Activated CD4-positive, alpha-beta memory T cell treated with anti-CD3 and anti-CD28 coated beads for 36 hours (primary cell): ENCODE measurements at regions not wholly inside any gene's neighbourhood (a gene's known extent, or its start where the extent isn't known, plus 50 kb on each side); places are given as distances from the start of the nearest gene placed in this dataset.

Source experiments
- CTCF ChIA-PET: fragments of 350-600 bp; sonication (Branson Sonifier 250); formaldehyde crosslinking; loops from one replicate; lab custom pipeline; 2021; ENCODE audit warnings: antibody characterized with exemption, inconsistent platforms; lab: Charles Lee
- POLR2A ChIA-PET: fragments of 350-600 bp; sonication (Branson Sonifier 250); formaldehyde crosslinking; loops from one replicate; lab custom pipeline; 2021; ENCODE audit warnings: antibody characterized with exemption; lab: Charles Lee
- DNase-seq: peaks from one replicate; pipeline ENCODE4 v3.0.0-alpha.2; 2020
- H3K27ac Mint-ChIP-seq: one replicate; pipeline ENCODE4 v1.8.0; 2021; ENCODE audit warnings: mixed read lengths
- H3K27me3 Mint-ChIP-seq: one replicate; pipeline ENCODE4 v1.8.0; 2021; ENCODE audit warnings: mixed read lengths
- H3K36me3 Mint-ChIP-seq: one replicate; pipeline ENCODE4 v1.8.0; 2021; ENCODE audit warnings: mixed read lengths
- H3K4me1 Mint-ChIP-seq: one replicate; pipeline ENCODE4 v1.8.0; 2021; ENCODE audit warnings: low read depth, mixed read lengths
- H3K4me3 Mint-ChIP-seq: one replicate; pipeline ENCODE4 v1.8.0; 2021; ENCODE audit warnings: mild to moderate bottlenecking, mixed read lengths
- H3K9me3 Mint-ChIP-seq: one replicate; pipeline ENCODE4 v1.8.0; 2021; ENCODE audit warnings: mixed read lengths
- intact Hi-C: fragments of 100-400 bp; cut with micrococcal nuclease; formaldehyde crosslinking; loops from one replicate; pipeline ENCODE4 v1.15.1; 2023

DNA sequence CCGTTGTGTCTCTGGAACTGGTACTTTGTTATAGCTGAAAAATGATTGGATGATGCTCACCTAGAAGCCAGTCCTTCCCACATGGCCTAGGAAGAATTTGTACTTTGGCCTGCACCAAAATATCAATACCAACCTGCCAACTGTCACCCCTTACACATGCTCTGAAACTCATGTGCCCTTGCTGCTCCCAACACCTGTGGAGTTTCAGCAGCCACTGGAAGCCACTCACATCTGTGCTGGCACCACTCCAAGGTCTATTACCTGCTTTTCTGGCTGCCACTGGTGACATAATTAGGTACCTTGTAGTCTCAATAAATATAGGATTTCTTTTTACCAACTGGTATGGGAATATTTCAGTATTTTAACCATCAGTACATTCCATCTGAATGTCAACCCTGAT is 363.6 kb downstream of the SH3GL2 start:
- no peak overlapping the region for H3K4me3 Mint-ChIP-seq
- intact Hi-C loops: no loop called here
- no peaks in the 10 kb centered on the region for H3K4me1 Mint-ChIP-seq
- ChIA-PET CTCF (no interaction called here), POLR2A (no interaction called here)
- peaks cover 5% of the 10 kb centered on the region for H3K9me3 Mint-ChIP-seq
- no peak for DNase-seq
- no peaks in the 10 kb centered on the region for H3K27me3 Mint-ChIP-seq
- H3K36me3 Mint-ChIP-seq: no peaks in the 10 kb centered on the region
- H3K27ac Mint-ChIP-seq: no peak overlapping the region

DNA sequence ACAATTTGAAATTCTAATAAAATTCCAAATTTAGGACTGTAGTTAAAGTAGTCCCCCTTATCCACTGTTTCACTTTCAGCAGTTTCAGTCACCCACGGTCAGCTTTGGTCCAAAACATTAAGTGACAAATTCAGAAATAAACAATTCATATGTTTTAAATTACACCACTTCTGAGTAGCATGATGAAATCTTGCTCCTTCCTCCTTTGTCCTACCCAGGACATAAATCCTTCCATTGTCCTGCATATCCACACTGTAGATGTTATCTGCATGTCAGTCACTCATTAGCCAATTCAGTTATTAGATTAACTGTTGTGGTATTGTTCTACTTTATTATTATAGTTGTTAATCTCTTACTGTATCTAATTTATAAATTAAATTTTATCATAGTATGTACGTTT is 376.5 kb downstream of the SH3GL2 start:
- ChIA-PET CTCF (no interaction called here), POLR2A (no interaction called here)
- Mint-ChIP-seq H3K27me3 (no peaks in the 10 kb centered on the region), H3K4me1 (no peaks in the 10 kb centered on the region), H3K4me3 (no peak overlapping the region), H3K36me3 (no peaks in the 10 kb centered on the region), H3K9me3 (no peaks in the 10 kb centered on the region), H3K27ac (no peak overlapping the region)
- DNase-seq: no peak
- intact Hi-C loops: no loop called here

DNA sequence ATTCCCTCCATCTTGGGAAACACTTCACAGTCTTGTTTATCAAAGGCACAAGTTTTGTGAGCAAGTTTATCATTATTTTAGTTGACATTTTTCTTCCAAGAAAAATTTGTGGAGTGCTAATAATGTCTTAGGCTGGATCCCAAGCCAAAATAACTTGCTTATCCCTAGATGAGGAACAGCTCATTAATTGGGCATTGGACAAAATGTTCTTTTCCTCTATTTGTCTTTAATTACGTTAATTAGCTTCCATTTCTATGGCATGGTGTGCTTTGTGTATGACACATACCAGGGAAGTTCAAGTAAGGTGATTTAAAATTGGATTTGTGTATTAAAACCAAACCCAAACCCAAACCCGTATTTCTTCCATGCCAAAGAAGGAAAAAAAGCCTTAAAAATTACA is 379.5 kb downstream of the SH3GL2 start:
- Mint-ChIP-seq H3K9me3 (no peaks in the 10 kb centered on the region), H3K4me1 (no peaks in the 10 kb centered on the region), H3K27ac (no peak overlapping the region), H3K4me3 (no peak overlapping the region), H3K27me3 (no peaks in the 10 kb centered on the region), H3K36me3 (no peaks in the 10 kb centered on the region)
- CTCF ChIA-PET: no interaction called here
- intact Hi-C loops: no loop called here
- no peak for DNase-seq
- POLR2A ChIA-PET: no interaction called here

DNA sequence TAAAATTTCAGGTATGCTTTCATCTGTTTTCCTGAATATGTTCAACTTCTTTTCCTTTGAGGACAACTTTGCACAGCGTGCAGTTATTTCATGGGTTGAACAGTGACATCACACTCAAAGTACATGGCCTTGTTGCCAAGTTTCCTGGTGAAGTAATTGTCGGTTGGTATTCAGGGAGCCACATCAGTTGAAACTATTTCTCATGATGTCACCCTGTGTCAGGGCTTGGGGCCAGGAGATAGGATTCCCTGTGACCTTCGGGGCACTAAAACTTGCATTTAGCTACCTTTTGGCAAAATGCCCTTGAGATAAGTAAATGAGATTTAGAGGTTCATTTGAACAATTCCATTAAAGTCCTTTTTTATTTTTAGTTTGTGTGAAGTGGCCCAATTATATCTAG is 383.9 kb downstream of the SH3GL2 start:
- Mint-ChIP-seq H3K4me3 (no peak overlapping the region), H3K27me3 (no peaks in the 10 kb centered on the region), H3K36me3 (no peaks in the 10 kb centered on the region), H3K4me1 (no peaks in the 10 kb centered on the region), H3K27ac (no peak overlapping the region), H3K9me3 (no peaks in the 10 kb centered on the region)
- DNase-seq: no peak
- POLR2A ChIA-PET: no interaction called here
- CTCF ChIA-PET: no interaction called here
- intact Hi-C loops: no loop called here

DNA sequence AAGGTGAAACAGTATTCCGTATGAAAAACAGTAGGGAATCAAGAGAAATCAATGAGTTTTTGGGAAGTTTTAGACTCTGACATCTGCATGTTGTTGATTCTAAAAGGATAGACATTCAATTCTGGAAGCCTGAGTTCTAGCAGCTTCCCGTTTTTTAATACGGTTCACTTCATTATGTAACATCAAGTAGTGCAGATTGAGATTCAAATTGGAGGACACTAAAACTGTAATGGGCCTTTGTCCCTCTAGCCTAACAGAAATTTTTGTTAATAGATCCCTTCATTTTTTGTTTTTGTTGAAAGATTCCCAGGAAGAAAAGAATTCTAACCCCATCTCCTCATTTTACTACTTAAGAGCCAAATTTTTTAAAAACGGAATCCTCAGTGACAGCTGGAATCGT is 384.6 kb downstream of the SH3GL2 start:
- H3K27me3 Mint-ChIP-seq: no peaks in the 10 kb centered on the region
- intact Hi-C loops: no loop called here

DNA sequence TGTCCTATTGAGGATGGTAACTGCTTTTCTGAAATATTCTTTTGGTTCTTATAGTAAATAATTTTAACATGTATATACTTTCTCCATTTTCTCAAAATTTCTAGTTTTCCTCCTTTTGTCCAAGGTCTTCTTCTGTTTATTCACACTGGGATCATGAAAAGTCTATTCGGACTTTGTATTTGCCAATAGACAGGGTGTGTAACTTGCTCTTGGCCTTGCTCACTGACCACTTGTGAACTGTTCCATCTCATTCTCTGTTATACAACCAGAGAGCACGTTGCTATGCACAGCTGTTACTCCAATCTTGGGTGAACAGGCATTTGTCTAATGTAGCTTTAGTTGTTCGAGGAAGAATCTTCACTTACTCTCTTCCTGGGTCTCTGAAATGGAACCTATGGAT is 388.9 kb downstream of the SH3GL2 start:
- Mint-ChIP-seq H3K27ac (no peak overlapping the region), H3K9me3 (peaks cover 3% of the 10 kb centered on the region), H3K4me3 (no peak overlapping the region), H3K4me1 (no peaks in the 10 kb centered on the region), H3K27me3 (no peaks in the 10 kb centered on the region), H3K36me3 (no peaks in the 10 kb centered on the region)
- ChIA-PET POLR2A (no interaction called here), CTCF (no interaction called here)
- intact Hi-C loops: no loop called here
- DNase-seq: no peak

More for the DNA sequence above, 384.6 kb downstream of the SH3GL2 start:
- Mint-ChIP-seq H3K9me3 (no peaks in the 10 kb centered on the region), H3K27ac (no peak overlapping the region), H3K4me1 (no peaks in the 10 kb centered on the region), H3K4me3 (no peak overlapping the region), H3K36me3 (no peaks in the 10 kb centered on the region)
- ChIA-PET CTCF (no interaction called here), POLR2A (no interaction called here)
- no peak for DNase-seq

DNA sequence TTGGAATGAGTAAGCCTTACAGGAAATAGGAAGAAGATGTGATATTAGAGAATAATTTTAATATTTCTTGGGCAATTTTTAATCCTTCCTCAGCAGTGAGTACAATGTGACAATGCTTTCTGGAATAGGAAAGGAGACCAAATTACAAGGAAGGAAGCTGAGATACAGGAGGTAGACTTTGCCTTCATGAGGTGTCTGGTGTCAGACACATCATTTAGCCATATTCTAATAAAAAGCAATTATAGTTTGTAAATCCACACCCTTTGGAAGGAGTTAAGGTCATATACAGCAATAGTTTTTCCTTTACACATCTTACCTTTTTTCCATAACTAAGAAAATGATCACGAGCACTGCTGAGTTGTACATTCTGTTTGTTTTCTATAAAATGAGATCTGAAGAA is 390.4 kb downstream of the SH3GL2 start:
- H3K27me3 Mint-ChIP-seq: no peaks in the 10 kb centered on the region
- DNase-seq: no peak
- no peaks in the 10 kb centered on the region for H3K36me3 Mint-ChIP-seq
- ChIA-PET POLR2A (no interaction called here), CTCF (no interaction called here)
- peaks cover 3% of the 10 kb centered on the region for H3K9me3 Mint-ChIP-seq
- H3K27ac Mint-ChIP-seq: no peak overlapping the region
- intact Hi-C loops: no loop called here
- H3K4me3 Mint-ChIP-seq: no peak overlapping the region
- H3K4me1 Mint-ChIP-seq: no peaks in the 10 kb centered on the region

DNA sequence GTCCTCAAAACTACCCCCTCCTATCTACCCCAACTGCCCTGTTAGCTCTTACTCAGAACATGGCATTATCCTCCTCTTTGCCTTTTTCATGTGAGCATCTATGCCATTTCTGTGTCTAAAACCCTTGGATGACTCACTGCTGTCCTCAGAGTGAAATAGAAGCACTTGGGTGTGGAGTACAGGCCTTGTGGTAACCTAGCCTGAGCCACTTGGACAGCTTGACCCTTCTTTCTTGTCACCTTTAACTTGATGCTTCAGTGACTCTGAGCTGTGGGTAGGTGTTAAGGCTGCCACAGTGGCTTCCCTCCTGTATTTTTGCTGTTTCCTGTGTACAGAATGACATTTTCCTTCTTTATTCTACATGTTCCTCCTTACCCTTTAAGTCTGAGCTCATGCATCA is 391.4 kb downstream of the SH3GL2 start:
- intact Hi-C loops: no loop called here
- DNase-seq: no peak
- ChIA-PET POLR2A (no interaction called here), CTCF (no interaction called here)
- Mint-ChIP-seq H3K36me3 (no peaks in the 10 kb centered on the region), H3K27ac (no peak overlapping the region), H3K9me3 (peaks cover 3% of the 10 kb centered on the region), H3K4me1 (no peaks in the 10 kb centered on the region), H3K27me3 (no peaks in the 10 kb centered on the region), H3K4me3 (no peak overlapping the region)

DNA sequence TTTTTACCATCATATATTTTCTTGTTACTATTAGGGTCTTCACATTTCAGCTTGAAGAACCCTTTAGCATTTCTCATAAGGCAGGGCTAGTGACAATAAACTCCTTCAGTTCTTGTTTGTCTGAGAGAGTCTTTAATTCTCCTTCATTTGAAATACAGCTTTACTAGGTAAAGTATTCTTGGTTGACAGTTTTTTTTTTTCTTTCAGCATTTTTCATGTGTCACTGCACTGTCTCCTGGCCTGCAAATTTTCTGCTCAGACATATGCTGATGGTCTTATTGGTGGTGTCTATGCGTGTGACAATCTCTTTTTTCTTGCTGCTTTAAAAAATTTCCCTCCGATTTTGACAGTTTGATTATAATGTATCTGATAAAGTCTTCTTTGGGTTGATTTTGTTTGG is 399.9 kb downstream of the SH3GL2 start:
- intact Hi-C loops: no loop called here
- POLR2A ChIA-PET: no interaction called here
- Mint-ChIP-seq H3K9me3 (peaks cover 39% of the 10 kb centered on the region), H3K4me3 (no peak overlapping the region), H3K27me3 (no peaks in the 10 kb centered on the region), H3K36me3 (no peaks in the 10 kb centered on the region), H3K4me1 (no peaks in the 10 kb centered on the region), H3K27ac (no peak overlapping the region)
- CTCF ChIA-PET: no interaction called here
- no peak for DNase-seq

DNA sequence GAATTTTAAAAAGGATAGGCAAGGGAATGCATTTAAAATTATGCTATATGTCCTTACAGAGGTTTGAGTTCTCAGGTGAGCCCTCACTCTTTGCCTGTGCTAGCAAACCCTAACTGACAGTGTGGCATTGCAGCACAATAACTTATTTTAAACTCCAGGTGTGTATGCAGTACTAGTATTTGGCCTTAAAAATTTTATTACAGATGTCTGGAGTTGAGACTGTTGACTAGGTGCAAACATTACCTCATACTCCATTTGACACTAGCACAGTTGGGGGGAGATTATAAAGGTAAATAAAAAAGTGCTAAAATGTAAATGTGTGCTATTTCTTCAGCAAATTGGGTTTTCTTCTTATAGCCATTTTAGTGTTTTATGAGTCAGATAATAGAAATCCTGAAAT is 407.7 kb downstream of the SH3GL2 start:
- H3K9me3 Mint-ChIP-seq: peaks cover 2% of the 10 kb centered on the region
- POLR2A ChIA-PET: no interaction called here
- H3K4me1 Mint-ChIP-seq: no peaks in the 10 kb centered on the region

DNA sequence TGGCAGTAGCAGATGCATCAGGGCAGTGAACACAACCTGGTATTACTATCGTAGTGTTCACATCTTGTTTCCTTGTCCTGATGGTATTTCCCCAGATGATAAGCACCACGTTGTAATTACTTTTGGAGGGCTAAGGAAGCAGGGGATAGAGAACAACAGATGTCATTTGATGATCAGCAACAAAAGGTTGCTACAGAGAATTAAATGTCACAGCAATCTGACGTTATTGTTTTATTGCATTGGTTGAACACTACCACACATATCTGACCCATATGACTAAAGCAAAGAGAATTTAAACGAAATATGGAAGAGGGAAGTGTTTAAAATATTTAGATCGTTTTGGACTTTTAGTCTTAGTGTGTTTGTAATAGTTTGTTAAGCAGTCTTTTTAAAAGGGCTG is 408.3 kb downstream of the SH3GL2 start:
- Mint-ChIP-seq H3K27ac (no peak overlapping the region), H3K27me3 (no peaks in the 10 kb centered on the region), H3K9me3 (peaks cover 2% of the 10 kb centered on the region), H3K36me3 (no peaks in the 10 kb centered on the region), H3K4me3 (no peak overlapping the region), H3K4me1 (no peaks in the 10 kb centered on the region)
- ChIA-PET POLR2A (no interaction called here), CTCF (no interaction called here)
- DNase-seq: no peak
- intact Hi-C loops: no loop called here

More for the DNA sequence above, 407.7 kb downstream of the SH3GL2 start:
- Mint-ChIP-seq H3K4me3 (no peak overlapping the region), H3K27me3 (no peaks in the 10 kb centered on the region), H3K36me3 (no peaks in the 10 kb centered on the region), H3K27ac (no peak overlapping the region)
- CTCF ChIA-PET: interaction anchor here (0.6 kb wide), 1 partner anchor 405 kb away, joined by 3 read pairs; no protein-coding TSS in a partner anchor
- intact Hi-C loops: no loop called here
- DNase-seq: no peak

DNA sequence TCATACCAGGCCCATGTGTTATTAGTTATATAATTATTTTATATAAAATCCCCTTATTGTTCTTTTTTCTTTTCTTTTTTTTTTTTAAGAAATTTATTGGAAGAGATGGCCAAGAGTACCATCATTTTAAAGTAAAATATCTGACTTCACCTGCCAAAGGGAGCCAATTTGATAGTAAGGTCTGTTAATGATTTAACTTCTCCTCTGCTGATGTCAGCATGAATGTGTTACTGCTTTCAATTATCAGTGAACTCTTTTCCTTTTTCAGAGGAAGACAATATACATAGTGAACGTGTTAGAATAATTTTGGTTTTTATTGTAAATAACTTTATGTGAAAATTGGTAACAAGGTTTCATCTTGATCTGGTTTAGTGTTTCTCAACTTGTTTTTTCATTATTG is 409.6 kb downstream of the SH3GL2 start:
- CTCF ChIA-PET: no interaction called here
- POLR2A ChIA-PET: no interaction called here
- no peaks in the 10 kb centered on the region for H3K36me3 Mint-ChIP-seq
- H3K4me3 Mint-ChIP-seq: no peak overlapping the region
- no peak for DNase-seq
- peaks cover 2% of the 10 kb centered on the region for H3K9me3 Mint-ChIP-seq
- intact Hi-C loops: no loop called here
- no peaks in the 10 kb centered on the region for H3K27me3 Mint-ChIP-seq
- H3K4me1 Mint-ChIP-seq: no peaks in the 10 kb centered on the region
- H3K27ac Mint-ChIP-seq: no peak overlapping the region

DNA sequence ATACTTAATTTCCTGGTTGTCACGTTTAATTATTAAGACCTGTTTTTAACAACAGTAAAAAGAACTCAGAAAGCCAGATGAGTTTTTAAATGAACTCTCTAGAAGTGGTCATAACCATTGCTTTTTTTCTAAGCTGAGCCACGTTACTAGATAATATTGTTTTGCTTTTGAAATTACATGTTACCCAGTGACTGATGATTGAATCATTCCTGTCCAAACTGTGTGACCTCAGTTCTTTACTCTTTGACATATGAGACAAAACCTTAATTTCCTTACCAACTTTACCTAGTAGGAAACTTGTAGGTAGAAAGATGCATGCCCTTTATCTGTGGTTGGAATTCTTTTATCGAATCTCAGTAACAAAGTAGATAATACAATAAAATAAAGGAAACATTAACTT is 411.7 kb downstream of the SH3GL2 start:
- Mint-ChIP-seq H3K4me1 (no peaks in the 10 kb centered on the region), H3K27ac (no peak overlapping the region), H3K27me3 (no peaks in the 10 kb centered on the region), H3K36me3 (no peaks in the 10 kb centered on the region), H3K9me3 (peaks cover 2% of the 10 kb centered on the region), H3K4me3 (no peak overlapping the region)
- CTCF ChIA-PET: no interaction called here
- POLR2A ChIA-PET: no interaction called here
- no peak for DNase-seq
- intact Hi-C loops: no loop called here

DNA sequence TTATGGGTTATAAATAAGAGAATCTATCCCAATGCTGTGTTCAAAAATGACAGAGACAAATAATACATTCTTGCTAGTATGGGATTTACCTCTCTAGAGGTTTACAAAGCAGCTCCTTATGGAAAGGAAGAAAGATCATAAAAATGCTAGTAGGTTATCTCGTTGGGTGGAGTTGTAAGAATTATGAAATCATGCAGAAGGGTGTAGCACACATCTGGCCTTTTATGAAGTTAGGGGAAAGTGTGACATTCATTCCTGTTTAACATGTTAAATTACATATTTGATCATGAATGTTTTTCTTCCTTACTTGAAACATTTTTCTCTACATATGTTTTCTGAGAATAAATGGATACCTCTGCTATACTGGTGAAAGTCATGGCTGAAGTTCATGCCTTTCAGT is 414.2 kb downstream of the SH3GL2 start:
- ChIA-PET CTCF (no interaction called here), POLR2A (no interaction called here)
- Mint-ChIP-seq H3K27me3 (no peaks in the 10 kb centered on the region), H3K4me3 (no peak overlapping the region), H3K4me1 (no peaks in the 10 kb centered on the region), H3K27ac (no peak overlapping the region), H3K9me3 (peaks cover 2% of the 10 kb centered on the region), H3K36me3 (no peaks in the 10 kb centered on the region)
- intact Hi-C loops: no loop called here
- no peak for DNase-seq
